H1 (cell line): ENCODE measurements at regions not wholly inside any gene's neighbourhood (a gene's known extent, or its start where the extent isn't known, plus 50 kb on each side); places are given as distances from the start of the nearest gene placed in this dataset.

Experiments
- CTCF ChIA-PET: fragments of 300-600 bp; sonication (Branson Sonifier 250); formaldehyde crosslinking; loops from one replicate; lab custom pipeline; 2021; ENCODE audit not compliant: partially characterized antibody; lab: Charles Lee
- POLR2A ChIA-PET: fragments of 300-600 bp; sonication (Branson Sonifier 250); formaldehyde crosslinking; loops from one replicate; lab custom pipeline; 2021; ENCODE audit warnings: inconsistent platforms; ENCODE audit not compliant: partially characterized antibody; lab: Charles Lee
- DNase-seq, 2 experiments: peaks; one replicate each; pipeline versions ENCODE4 v3.0.0 to v3.0.0-alpha.2; 2010 to 2022; ENCODE audit warnings: low spot score in 2 of 2, low read depth in 1 of 2, mixed read lengths in 1 of 2
- FAIRE-seq: peaks from 2 replicates; lab custom pipeline; 2011; peaks lifted over from hg19 to GRCh38; lab: Jason Lieb, UNC
- H2AFZ ChIP-seq: 2 replicates; pipeline ENCODE4 v1.8.1; 2012; ENCODE audit warnings: low read length, inconsistent platforms
- H2AK5ac ChIP-seq: 2 replicates; pipeline ENCODE4 v1.6.1; 2013; ENCODE audit warnings: low read depth, low read length
- H2BK120ac ChIP-seq: replicated peaks from 2 replicates; pipeline ENCODE3; 2013; ENCODE audit warnings: low read depth, low read length, inconsistent platforms
- H2BK12ac ChIP-seq: 2 replicates; pipeline ENCODE4 v1.6.1; 2013; ENCODE audit warnings: low read depth, low read length
- H2BK15ac ChIP-seq: 2 replicates; pipeline ENCODE4 v1.6.1; 2013; ENCODE audit warnings: low read length
- H2BK20ac ChIP-seq: 2 replicates; pipeline ENCODE4 v1.6.1; 2013; ENCODE audit warnings: low read length
- H2BK5ac ChIP-seq: 2 replicates; pipeline ENCODE4 v1.6.1; 2013; ENCODE audit warnings: low read depth, low read length
- H3K14ac ChIP-seq: 2 replicates; pipeline ENCODE4 v1.6.1; 2013; ENCODE audit warnings: inconsistent platforms; ENCODE audit not compliant: insufficient read length
- H3K18ac ChIP-seq: 2 replicates; pipeline ENCODE4 v1.6.1; 2013; ENCODE audit warnings: low read length; ENCODE audit errors: extremely low read depth
- H3K23ac ChIP-seq: 2 replicates; pipeline ENCODE4 v1.6.1; 2013; ENCODE audit warnings: inconsistent platforms; ENCODE audit not compliant: insufficient read length
- H3K23me2 ChIP-seq: 2 replicates; pipeline ENCODE4 v1.6.1; 2013; ENCODE audit warnings: low read depth, low read length
- H3K27ac ChIP-seq: 2 replicates; pipeline ENCODE4 v1.6.1; 2011; ENCODE audit warnings: low read depth, low read length, inconsistent platforms
- H3K27me3 ChIP-seq, 4 experiments: replicated peaks in 1 of 4; 1 replicate in 1 of 4; 2 replicates in 3 of 4; pipeline versions ENCODE4 v1.6.1 to v1.8.1; 2011 to 2013; ENCODE audit warnings: low read length in 3 of 4, mild to moderate bottlenecking in 3 of 4, inconsistent platforms in 2 of 4, mixed read lengths in 2 of 4, moderate library complexity in 1 of 4; ENCODE audit not compliant: control insufficient read depth in 3 of 4, insufficient read depth in 3 of 4; ENCODE audit errors: extremely low read depth in 1 of 4
- H3K36me3 ChIP-seq, 4 experiments: 2 replicates each; pipeline versions ENCODE4 v1.6.1 to v1.8.1; 2011 to 2013; ENCODE audit warnings: mild to moderate bottlenecking in 4 of 4, low read length in 3 of 4, moderate library complexity in 2 of 4, control low read depth in 1 of 4, inconsistent platforms in 1 of 4; ENCODE audit not compliant: insufficient read depth in 4 of 4, control insufficient read depth in 2 of 4
- H3K4ac ChIP-seq: replicated peaks from 2 replicates; pipeline ENCODE3; 2013; ENCODE audit warnings: low read length, low read depth, mixed read lengths, inconsistent platforms; ENCODE audit not compliant: insufficient read length
- H3K4me1 ChIP-seq, 4 experiments: replicated peaks in 1 of 4; 1 replicate in 1 of 4; 2 replicates in 3 of 4; pipeline versions ENCODE4 v1.6.1 to v1.8.1; 2011 to 2013; ENCODE audit warnings: low read length in 3 of 4, inconsistent platforms in 2 of 4, mixed read lengths in 1 of 4; ENCODE audit not compliant: insufficient read depth in 4 of 4, control insufficient read depth in 3 of 4
- H3K4me2 ChIP-seq, 2 experiments: 2 replicates each; pipeline versions ENCODE4 v1.6.1 to v1.8.1; 2011 to 2013; ENCODE audit warnings: low read depth in 2 of 2, low read length in 2 of 2, control low read depth in 1 of 2, inconsistent platforms in 1 of 2, mild to moderate bottlenecking in 1 of 2; ENCODE audit not compliant: insufficient read depth in 1 of 2
- H3K4me3 ChIP-seq, 4 experiments: fragments of 200-600, 300-600 bp in 1 of 4; sonication (generic), shearing (Covaris generic), sonication (Bioruptor Twin) in 1 of 4; 2 replicates each; pipeline versions ENCODE4 v1.5.1 to v1.8.1; 2011 to 2016; ENCODE audit warnings: low read length in 4 of 4, low read depth in 3 of 4, control low read depth in 2 of 4, inconsistent platforms in 2 of 4, mild to moderate bottlenecking in 2 of 4, mixed read lengths in 1 of 4, moderate library complexity in 1 of 4; ENCODE audit not compliant: insufficient read depth in 2 of 4; ENCODE audit errors: extremely low read depth in 1 of 4
- H3K56ac ChIP-seq: replicated peaks from 2 replicates; pipeline ENCODE3; 2013; ENCODE audit warnings: low read depth, mild to moderate bottlenecking, mixed read lengths, low read length, inconsistent platforms; ENCODE audit not compliant: insufficient read length
- H3K79me1 ChIP-seq: 2 replicates; pipeline ENCODE4 v1.6.1; 2013; ENCODE audit warnings: low read depth, low read length, control low read depth
- H3K79me2 ChIP-seq, 2 experiments: 2 replicates each; pipeline versions ENCODE4 v1.6.1 to v1.8.1; 2012 to 2013; ENCODE audit warnings: low read length in 2 of 2, mild to moderate bottlenecking in 2 of 2, inconsistent platforms in 1 of 2; ENCODE audit not compliant: insufficient read depth in 2 of 2, control insufficient read depth in 1 of 2
- H3K9ac ChIP-seq, 4 experiments: replicated peaks in 1 of 4; 1 replicate in 1 of 4; 2 replicates in 3 of 4; pipeline versions ENCODE4 v1.6.1 to v1.8.1; 2011 to 2013; ENCODE audit warnings: low read depth in 3 of 4, low read length in 3 of 4, control low read depth in 2 of 4, mild to moderate bottlenecking in 2 of 4, moderate library complexity in 2 of 4, inconsistent platforms in 1 of 4; ENCODE audit errors: extremely low read depth in 1 of 4
- H3K9me3 ChIP-seq, 2 experiments: 2 replicates each; pipeline versions ENCODE4 v1.6.1 to v1.8.1; 2012 to 2013; ENCODE audit warnings: mild to moderate bottlenecking in 2 of 2, moderate library complexity in 2 of 2, control low read depth in 1 of 2, inconsistent platforms in 1 of 2, low read depth in 1 of 2, low read length in 1 of 2, mixed read lengths in 1 of 2; ENCODE audit not compliant: insufficient read depth in 2 of 2
- H4K20me1 ChIP-seq, 2 experiments: replicated peaks in 1 of 2; 2 replicates each; pipeline versions ENCODE3 to v1.8.1; 2011 to 2013; ENCODE audit warnings: inconsistent platforms in 2 of 2, low read length in 2 of 2, mild to moderate bottlenecking in 1 of 2; ENCODE audit not compliant: insufficient read depth in 2 of 2, control insufficient read depth in 1 of 2
- H4K5ac ChIP-seq: 2 replicates; pipeline ENCODE4 v1.6.1; 2013; ENCODE audit warnings: low read length, low read depth, mixed read lengths, inconsistent platforms; ENCODE audit not compliant: insufficient read length
- H4K8ac ChIP-seq: 2 replicates; pipeline ENCODE4 v1.8.0; 2013; ENCODE audit warnings: mild to moderate bottlenecking, moderate library complexity, low read length, inconsistent platforms; ENCODE audit not compliant: insufficient read depth; ENCODE audit errors: extremely low read depth
- H4K91ac ChIP-seq: replicated peaks from 2 replicates; pipeline ENCODE3; 2013; ENCODE audit warnings: low read length, mixed read lengths, inconsistent platforms; ENCODE audit not compliant: insufficient read length
- ASH2L ChIP-seq: fragments of 200-600, 300-600 bp; sonication (generic); IDR thresholded peaks from one replicate; pipeline ENCODE4 v1.7.1; 2017; ENCODE audit warnings: low read length
- CEBPB ChIP-seq: IDR thresholded peaks from 2 replicates; pipeline ENCODE4 v1.6.1; 2012; ENCODE audit warnings: low read depth, low read length
- CHD2 ChIP-seq: IDR thresholded peaks from 2 replicates; pipeline ENCODE4 v1.6.1; 2012; ENCODE audit warnings: low read length, improper control_type of control experiment
- CTBP2 ChIP-seq: IDR thresholded peaks from 2 replicates; pipeline ENCODE4 v1.7.0; 2011; ENCODE audit warnings: borderline replicate concordance, mild to moderate bottlenecking, moderate library complexity, mixed read lengths, low read length; ENCODE audit not compliant: insufficient read depth, insufficient read length
- E2F6 ChIP-seq: IDR thresholded peaks from 2 replicates; pipeline ENCODE4 v1.6.1; 2012; ENCODE audit warnings: inconsistent platforms
- EGR1 ChIP-seq: IDR thresholded peaks from 2 replicates; pipeline ENCODE4 v1.6.1; 2011; ENCODE audit warnings: low read depth, low read length, borderline replicate concordance
- JUN ChIP-seq: IDR thresholded peaks from 2 replicates; pipeline ENCODE4 v1.6.1; 2011; ENCODE audit warnings: low read depth, mild to moderate bottlenecking, improper control_type of control experiment, low read length
- KDM5A ChIP-seq: fragments of 200-600 bp; IDR thresholded peaks from 2 replicates; pipeline ENCODE4 v1.7.1; 2012; ENCODE audit warnings: mild to moderate bottlenecking, low read length, inconsistent platforms, mixed read lengths
- NRF1 ChIP-seq: IDR thresholded peaks from 2 replicates; pipeline ENCODE4 v1.6.1; 2011; ENCODE audit warnings: mild to moderate bottlenecking, low read depth, low read length, improper control_type of control experiment
- POLR2AphosphoS5 ChIP-seq: IDR thresholded peaks from 2 replicates; pipeline ENCODE4 v1.6.1; 2011; ENCODE audit warnings: low read depth, low read length
- SIRT6 ChIP-seq: IDR thresholded peaks from one replicate; pipeline ENCODE4 v1.7.1; 2012; ENCODE audit warnings: low read length, inconsistent platforms
- SP4 ChIP-seq: IDR thresholded peaks from 2 replicates; pipeline ENCODE4 v1.6.1; 2012; ENCODE audit warnings: low read length, inconsistent platforms
- SRF ChIP-seq: IDR thresholded peaks from 2 replicates; pipeline ENCODE4 v1.6.1; 2011; ENCODE audit warnings: mild to moderate bottlenecking, low read depth, low read length, moderate library complexity
- TEAD4 ChIP-seq: IDR thresholded peaks from 2 replicates; pipeline ENCODE4 v1.6.1; 2012; ENCODE audit warnings: low read depth, low read length, inconsistent platforms, mixed read lengths
- WGBS, 2 experiments: shearing (Covaris generic) in 1 of 2; methylation state at CpG; one replicate each; pipeline versions ENCODE4 v1.1.6 to v1.1.7; 2013 to 2015; ENCODE audit warnings: low lambda C conversion rate in 2 of 2, mixed read lengths in 2 of 2, inconsistent platforms in 1 of 2, low coverage in 1 of 2, missing lambda C conversion rate in 1 of 2; ENCODE audit not compliant: insufficient replicate concordance in 2 of 2, insufficient coverage in 1 of 2, insufficient read length in 1 of 2; ENCODE audit errors: extremely low coverage in 1 of 2, missing lambda C conversion rate in 1 of 2; 5-methylcytosine and 5-hydroxymethylcytosine counted together

- Histone ChIP-seq H3K27me3 (no peaks in the 10 kb centered on the region), H4K20me1 (no peaks in the 10 kb centered on the region), H3K4me2 (no peak overlapping the region; a peak in 1 of 4 replicates), H2BK5ac (no peak overlapping the region), H3K79me2 (no peaks in the 10 kb centered on the region), H3K27ac (no peak overlapping the region), H2BK12ac (no peak overlapping the region), H3K4me1 (0 out of 7 replicates have a peak, but pooled peaks cover 0 to 3% (median 1%) of the 10 kb centered on the region in 4 experiments), H3K36me3 (no peaks in the 10 kb centered on the region), H3K4me3 (no peak overlapping the region), H2BK120ac (peak overlapping the region; percentile 86), H2AK5ac (no peak overlapping the region), H4K5ac (peak overlapping the region; percentile 4), H2BK20ac (0 out of 2 replicates have a peak overlapping the region, but pooled peaks have one; percentile 25), H3K4ac (no peak overlapping the region), H4K91ac (no peak overlapping the region), H3K23ac (no peak overlapping the region), H3K18ac (no peak overlapping the region), H3K56ac (no peak overlapping the region), H3K79me1 (no peaks in the 10 kb centered on the region), H3K9ac (no peak overlapping the region), H2AFZ (peak overlapping the region; percentile 70; the same call in 1 of the 2 replicates), H2BK15ac (no peak overlapping the region), H4K8ac (no peak overlapping the region), H3K9me3 (no peaks in the 10 kb centered on the region), H3K14ac (no peak overlapping the region), H3K23me2 (no peaks in the 10 kb centered on the region)
- ChIA-PET POLR2A (no interaction called here), CTCF (interaction anchor here (0.5 kb wide), 1 partner anchor 405 kb away, joined by 4 read pairs; no protein-coding TSS in a partner anchor)
- WGBS, 2 experiments: 75% methylated on average over 2 of the region's 2 CpGs; no CpG with 5 or more reads in 1 of the 2 experiments
- FAIRE-seq: no peak
- DNase-seq: no peak
- TF ChIP-seq EGR1 (no peak), JUN (no peak), SRF (no peak), E2F6 (no peak), ASH2L (no peak), POLR2AphosphoS5 (no peak), NRF1 (no peak), SP4 (no peak), CHD2 (no peak), CEBPB (no peak), TEAD4 (no peak), CTBP2 (no peak), SIRT6 (no peak), KDM5A (no peak)
Measured at GRCh38 chr13:84139561-84140158, 257.4 kb upstream of the SLITRK1 start.
